ENCODE measurements at regions not wholly inside any gene's neighbourhood (a gene's known extent, or its start where the extent isn't known, plus 50 kb on each side); places are given as distances from the start of the nearest gene placed in this dataset.

- Histone ChIP-seq H3K79me2 (ENCODE audit: insufficient read depth, low read length) (no peaks in the 10 kb centered on the region), H4K20me1 (ENCODE audit: insufficient read depth) (no peaks in the 10 kb centered on the region), H3K27ac (ENCODE audit: low read depth, low read length) (no peak overlapping the region), H3K36me3 (ENCODE audit: control insufficient read depth in 1 of 2, insufficient read depth in 2 of 2, low read length in 2 of 2) (no peaks in the 10 kb centered on the region), H3K9me2 (ENCODE audit: insufficient read depth) (no peaks in the 10 kb centered on the region), H2AFZ (ENCODE audit: low read depth, low read length, poor library complexity, severe bottlenecking) (no peak overlapping the region), H3K27me3 (ENCODE audit: insufficient read depth, low read length) (no peaks in the 10 kb centered on the region), H3K9me3 (ENCODE audit: control insufficient read depth in 1 of 2, insufficient read depth in 1 of 2, low read depth in 1 of 2, low read length in 2 of 2) (no peaks in the 10 kb centered on the region), H3K4me1 (ENCODE audit: control insufficient read depth in 1 of 2, insufficient read depth in 2 of 2, low read length in 2 of 2) (no peaks in the 10 kb centered on the region), H3K9ac (ENCODE audit: low read length) (no peak overlapping the region), H3K4me3 (replicated peaks in 1 of 2; ENCODE audit: low read depth in 1 of 2, low read length in 2 of 2) (no peak overlapping the region), H3K4me2 (ENCODE audit: low read length) (no peak overlapping the region)
- DNase-seq (ENCODE audit: low read depth, low spot score) (no peak), ATAC-seq (no peak)
- intact Hi-C loops (cut with micrococcal nuclease): no loop called here
- TF ChIP-seq POLR2AphosphoS5 (IDR thresholded peaks at IDR 0.05; ENCODE audit: low read depth, low read length) (no peak), SRF (IDR thresholded peaks at IDR 0.05; ENCODE audit: low read depth) (no peak), EZH2phosphoT487 (IDR thresholded peaks at IDR 0.05; ENCODE audit: borderline replicate concordance) (no peak), RAD21 (IDR thresholded peaks at IDR 0.05; ENCODE audit: low read depth) (no peak), CEBPB (IDR thresholded peaks at IDR 0.05; ENCODE audit: low read depth) (no peak), JUND (IDR thresholded peaks at IDR 0.05) (no peak), SIN3A (IDR thresholded peaks at IDR 0.05; ENCODE audit: low read depth) (no peak)
- TF ChIP-seq, protein P1, sequence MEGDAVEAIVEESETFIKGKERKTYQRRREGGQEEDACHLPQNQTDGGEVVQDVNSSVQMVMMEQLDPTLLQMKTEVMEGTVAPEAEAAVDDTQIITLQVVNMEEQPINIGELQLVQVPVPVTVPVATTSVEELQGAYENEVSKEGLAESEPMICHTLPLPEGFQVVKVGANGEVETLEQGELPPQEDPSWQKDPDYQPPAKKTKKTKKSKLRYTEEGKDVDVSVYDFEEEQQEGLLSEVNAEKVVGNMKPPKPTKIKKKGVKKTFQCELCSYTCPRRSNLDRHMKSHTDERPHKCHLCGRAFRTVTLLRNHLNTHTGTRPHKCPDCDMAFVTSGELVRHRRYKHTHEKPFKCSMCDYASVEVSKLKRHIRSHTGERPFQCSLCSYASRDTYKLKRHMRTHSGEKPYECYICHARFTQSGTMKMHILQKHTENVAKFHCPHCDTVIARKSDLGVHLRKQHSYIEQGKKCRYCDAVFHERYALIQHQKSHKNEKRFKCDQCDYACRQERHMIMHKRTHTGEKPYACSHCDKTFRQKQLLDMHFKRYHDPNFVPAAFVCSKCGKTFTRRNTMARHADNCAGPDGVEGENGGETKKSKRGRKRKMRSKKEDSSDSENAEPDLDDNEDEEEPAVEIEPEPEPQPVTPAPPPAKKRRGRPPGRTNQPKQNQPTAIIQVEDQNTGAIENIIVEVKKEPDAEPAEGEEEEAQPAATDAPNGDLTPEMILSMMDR (IDR thresholded peaks at IDR 0.05 in 2 of 3, conservative IDR thresholded peaks at IDR 0.05 in 1 of 3; ENCODE audit: borderline replicate concordance in 1 of 3, insufficient read depth in 1 of 3, low read depth in 2 of 3, low read length in 2 of 3): no peak
- ChIA-PET POLR2A (no interaction called here), RAD21 (ENCODE audit: low non-redundant PET in 1 of 2, low total read pairs in 2 of 2, uncharacterized antibody in 2 of 2, unreplicated experiment in 2 of 2) (no interaction called here), CTCF (no interaction called here)
- BruUV-seq (replicated peaks): no TSS peak
Measured at GRCh38 chr12:124082687-124083086, 109.7 kb downstream of the ZNF664 start.

GRCh38 chr12:124083708-124084107 is 110.7 kb downstream of the ZNF664 start:
- Histone ChIP-seq H3K9me2 (ENCODE audit: insufficient read depth) (no peaks in the 10 kb centered on the region), H2AFZ (ENCODE audit: low read depth, low read length, poor library complexity, severe bottlenecking) (no peak overlapping the region), H3K4me2 (ENCODE audit: low read length) (no peak overlapping the region), H3K4me1 (ENCODE audit: control insufficient read depth in 1 of 2, insufficient read depth in 2 of 2, low read length in 2 of 2) (no peaks in the 10 kb centered on the region), H3K36me3 (ENCODE audit: control insufficient read depth in 1 of 2, insufficient read depth in 2 of 2, low read length in 2 of 2) (no peaks in the 10 kb centered on the region), H3K4me3 (replicated peaks in 1 of 2; ENCODE audit: low read depth in 1 of 2, low read length in 2 of 2) (no peak overlapping the region), H4K20me1 (ENCODE audit: insufficient read depth) (no peaks in the 10 kb centered on the region), H3K27me3 (ENCODE audit: insufficient read depth, low read length) (no peaks in the 10 kb centered on the region), H3K27ac (ENCODE audit: low read depth, low read length) (no peak overlapping the region), H3K79me2 (ENCODE audit: insufficient read depth, low read length) (no peaks in the 10 kb centered on the region), H3K9me3 (ENCODE audit: control insufficient read depth in 1 of 2, insufficient read depth in 1 of 2, low read depth in 1 of 2, low read length in 2 of 2) (no peaks in the 10 kb centered on the region), H3K9ac (ENCODE audit: low read length) (no peak overlapping the region)
- intact Hi-C loops (cut with micrococcal nuclease): no loop called here
- DNase-seq (ENCODE audit: low read depth, low spot score): no peak
- ChIA-PET CTCF (no interaction called here), RAD21 (ENCODE audit: low non-redundant PET in 1 of 2, low total read pairs in 2 of 2, uncharacterized antibody in 2 of 2, unreplicated experiment in 2 of 2) (no interaction called here), POLR2A (no interaction called here)
- ATAC-seq: no peak
- BruUV-seq (replicated peaks): no TSS peak
- no peak for TF ChIP-seq RAD21 (IDR thresholded peaks at IDR 0.05; ENCODE audit: low read depth)
- TF ChIP-seq FOSL1 (IDR thresholded peaks at IDR 0.05; ENCODE audit: low read depth): no peak
- no peak for TF ChIP-seq ZNF274 (IDR thresholded peaks at IDR 0.05; ENCODE audit: low read depth, low read length)
- no peak for TF ChIP-seq ELF1 (IDR thresholded peaks at IDR 0.05; ENCODE audit: borderline replicate concordance, low read depth)
- no peak for TF ChIP-seq EGR1 (IDR thresholded peaks at IDR 0.05; ENCODE audit: low read depth)
- TF ChIP-seq YY1 (IDR thresholded peaks at IDR 0.05; ENCODE audit: extremely low read depth, insufficient replicate concordance, low read depth, low read length): no peak
- TF ChIP-seq CBX3 (IDR thresholded peaks at IDR 0.05; ENCODE audit: low read depth): no peak
- TF ChIP-seq ZBTB33 (IDR thresholded peaks at IDR 0.05; ENCODE audit: extremely low read depth, insufficient replicate concordance, low read length): no peak
